Gastroesophageal sphincter (tissue), 4 donors: ENCODE measurements at regions not wholly inside any gene's neighbourhood (a gene's known extent, or its start where the extent isn't known, plus 50 kb on each side); places are given as distances from the start of the nearest gene placed in this dataset.

Source experiments
- ATAC-seq: fragments of 150-250 bp; one replicate; pipeline ENCODE4 v1.9.1; 2016; ENCODE audit warnings: mild to moderate bottlenecking, moderate library complexity
- H3K27ac ChIP-seq, 4 donors: fragments of 200-600 bp; sonication (generic) in 3 of 4; 1 replicate in 3 of 4; 2 replicates in 1 of 4; pipeline ENCODE4 v1.5.1; 2016 to 2019
- H3K27me3 ChIP-seq: fragments of 200-600 bp; sonication (generic); one replicate; pipeline ENCODE4 v1.5.1; 2019
- H3K36me3 ChIP-seq, 2 donors: fragments of 200-600 bp; sonication (generic); one replicate each; pipeline ENCODE4 v1.5.1; 2019; ENCODE audit warnings: control low read depth in 1 of 2
- H3K4me1 ChIP-seq, 3 donors: fragments of 200-600 bp; sonication (generic); 1 replicate in 2 of 3; 2 replicates in 1 of 3; pipeline ENCODE4 v1.5.1; 2016 to 2019; ENCODE audit warnings: control low read depth in 2 of 3
- H3K4me3 ChIP-seq, 2 donors: fragments of 200-600 bp; sonication (generic); one replicate each; pipeline ENCODE4 v1.5.1; 2019; ENCODE audit warnings: mild to moderate bottlenecking in 1 of 2, moderate library complexity in 1 of 2
- H3K9me3 ChIP-seq, 3 donors: fragments of 200-600 bp; sonication (generic); one replicate each; pipeline ENCODE4 v1.5.1; 2017 to 2019; ENCODE audit warnings: control low read depth in 2 of 3
- EP300 ChIP-seq: sonication (generic); formaldehyde crosslinking; IDR thresholded peaks from one replicate; pipeline ENCODE4 v1.6.1; 2017; ENCODE audit warnings: antibody characterized with exemption, mild to moderate bottlenecking
- POLR2A ChIP-seq, 2 donors: fragments of 450-650 bp; IDR thresholded peaks; one replicate each; pipeline ENCODE4 v1.6.1; 2017; ENCODE audit warnings: antibody characterized with exemption in 2 of 2, mild to moderate bottlenecking in 2 of 2, moderate library complexity in 1 of 2
- POLR2AphosphoS5 ChIP-seq: sonication (generic); formaldehyde crosslinking; IDR thresholded peaks from one replicate; pipeline ENCODE4 v1.6.1; 2017; ENCODE audit warnings: antibody characterized with exemption
- WGBS, 2 donors: methylation state at CpG; one replicate each; pipeline ENCODE4 v1.1.5; 2018; ENCODE audit warnings: low coverage in 1 of 2; 5-methylcytosine and 5-hydroxymethylcytosine counted together
- TF ChIP-seq, protein P1 (sequence below), 4 experiments: fragments of 200-600 bp in 2 of 4; fragments of 450-650 bp in 2 of 4; sonication (generic) in 1 of 4; IDR thresholded peaks; one replicate each; pipeline ENCODE4 v1.5.1; 2017 to 2019; ENCODE audit warnings: antibody characterized with exemption in 4 of 4, mild to moderate bottlenecking in 2 of 4, moderate library complexity in 2 of 4

DNA sequence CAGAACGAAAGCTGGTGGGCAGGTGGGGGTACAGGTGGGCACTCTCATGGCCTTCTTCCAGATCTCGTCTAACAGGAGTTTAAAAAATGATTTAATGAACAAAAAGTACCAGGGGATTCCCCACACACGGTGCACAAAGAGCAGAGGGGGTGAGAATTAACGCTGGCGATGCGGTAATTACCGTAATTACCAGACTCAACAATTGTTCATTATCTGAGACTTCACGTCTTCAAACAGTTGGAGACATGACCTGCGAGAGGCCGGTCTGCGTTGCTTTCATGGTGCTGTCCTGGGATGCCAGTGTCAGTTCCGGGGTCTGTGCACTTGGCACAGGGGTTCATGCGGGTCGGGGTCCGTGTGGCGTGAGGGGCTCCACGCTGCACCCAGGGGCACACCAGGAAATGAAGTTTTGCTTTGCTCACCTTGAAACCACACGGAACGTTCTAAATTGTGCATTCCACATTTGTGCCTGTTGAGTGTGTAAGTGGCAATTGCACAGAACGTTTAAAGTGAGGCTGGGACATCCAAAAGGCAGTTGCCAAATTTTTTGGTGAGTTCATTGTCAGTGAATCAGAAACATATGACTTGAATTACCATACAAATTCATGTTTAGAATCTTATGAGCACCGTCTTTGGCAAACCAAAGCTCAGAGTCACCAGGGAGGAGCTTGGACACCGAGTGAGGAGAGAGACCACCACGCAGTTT lies 256.4 kb upstream of the IRX1 start:
- WGBS, 2 donors: 78 to 79% methylated on average over 11 of the region's 23 CpGs
- no peaks in the 10 kb centered on the region for H3K36me3 ChIP-seq
- peaks cover 7% of the 10 kb centered on the region for H3K27me3 ChIP-seq
- no peak overlapping the region for H3K4me3 ChIP-seq
- no peak for TF ChIP-seq EP300
- TF ChIP-seq POLR2A (IDR thresholded peaks at IDR 0.05): no peak
- TF ChIP-seq POLR2AphosphoS5: no peak
- TF ChIP-seq, protein P1, sequence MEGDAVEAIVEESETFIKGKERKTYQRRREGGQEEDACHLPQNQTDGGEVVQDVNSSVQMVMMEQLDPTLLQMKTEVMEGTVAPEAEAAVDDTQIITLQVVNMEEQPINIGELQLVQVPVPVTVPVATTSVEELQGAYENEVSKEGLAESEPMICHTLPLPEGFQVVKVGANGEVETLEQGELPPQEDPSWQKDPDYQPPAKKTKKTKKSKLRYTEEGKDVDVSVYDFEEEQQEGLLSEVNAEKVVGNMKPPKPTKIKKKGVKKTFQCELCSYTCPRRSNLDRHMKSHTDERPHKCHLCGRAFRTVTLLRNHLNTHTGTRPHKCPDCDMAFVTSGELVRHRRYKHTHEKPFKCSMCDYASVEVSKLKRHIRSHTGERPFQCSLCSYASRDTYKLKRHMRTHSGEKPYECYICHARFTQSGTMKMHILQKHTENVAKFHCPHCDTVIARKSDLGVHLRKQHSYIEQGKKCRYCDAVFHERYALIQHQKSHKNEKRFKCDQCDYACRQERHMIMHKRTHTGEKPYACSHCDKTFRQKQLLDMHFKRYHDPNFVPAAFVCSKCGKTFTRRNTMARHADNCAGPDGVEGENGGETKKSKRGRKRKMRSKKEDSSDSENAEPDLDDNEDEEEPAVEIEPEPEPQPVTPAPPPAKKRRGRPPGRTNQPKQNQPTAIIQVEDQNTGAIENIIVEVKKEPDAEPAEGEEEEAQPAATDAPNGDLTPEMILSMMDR (IDR thresholded peaks at IDR 0.05): no peak
- no peak overlapping the region for H3K27ac ChIP-seq
- ATAC-seq: no peak
- H3K4me1 ChIP-seq: no peaks in the 10 kb centered on the region
- no peaks in the 10 kb centered on the region for H3K9me3 ChIP-seq

DNA sequence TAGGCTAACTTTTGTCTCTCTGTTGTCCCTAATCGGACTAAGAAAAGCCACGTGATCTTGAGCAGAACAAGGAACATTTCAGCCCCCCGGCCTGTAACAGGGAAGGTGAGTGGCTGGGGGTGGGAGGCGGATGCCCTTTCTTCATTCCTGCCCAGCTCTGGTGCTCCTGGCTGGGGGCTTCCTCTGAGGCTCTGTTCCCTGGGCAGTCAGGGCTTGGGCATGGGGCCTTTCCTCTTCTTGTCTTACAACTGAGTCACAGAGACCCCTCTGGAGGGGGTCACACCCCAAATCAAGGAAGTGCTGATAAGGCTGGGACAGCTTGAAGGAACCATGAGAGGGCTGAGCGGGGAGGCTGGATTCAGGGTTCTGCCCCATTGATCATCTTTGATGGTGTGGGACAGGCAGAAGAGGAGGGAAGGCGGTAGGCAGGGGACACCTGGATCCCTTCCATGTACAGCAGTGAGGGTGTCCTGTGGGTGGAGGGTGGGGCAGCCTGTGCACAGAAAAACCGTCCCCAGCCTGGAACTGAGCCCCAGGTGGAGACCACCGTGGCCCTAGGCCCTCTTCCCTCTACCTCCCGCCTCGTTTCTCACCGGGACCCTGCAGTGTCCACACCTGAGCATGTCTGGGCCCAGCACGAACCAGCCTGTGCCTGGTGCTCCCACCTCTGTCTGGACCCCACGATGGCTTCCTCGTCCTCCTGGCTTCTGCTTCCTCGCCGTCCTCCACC lies 257.7 kb upstream of the IRX1 start:
- H3K9me3 ChIP-seq: no peaks in the 10 kb centered on the region
- no peak for TF ChIP-seq POLR2A (IDR thresholded peaks at IDR 0.05)
- TF ChIP-seq EP300: no peak
- TF ChIP-seq, protein P1 (IDR thresholded peaks at IDR 0.05): no peak
- no peak for TF ChIP-seq POLR2AphosphoS5
- WGBS, 2 donors: 71 to 78% methylated on average over 3 to 7 of the region's 16 CpGs
- H3K4me3 ChIP-seq: no peak overlapping the region
- ATAC-seq: no peak
- no peak overlapping the region for H3K27ac ChIP-seq
- H3K27me3 ChIP-seq: peaks cover 3% of the 10 kb centered on the region
- H3K36me3 ChIP-seq: no peaks in the 10 kb centered on the region
- H3K4me1 ChIP-seq: no peaks in the 10 kb centered on the region

DNA sequence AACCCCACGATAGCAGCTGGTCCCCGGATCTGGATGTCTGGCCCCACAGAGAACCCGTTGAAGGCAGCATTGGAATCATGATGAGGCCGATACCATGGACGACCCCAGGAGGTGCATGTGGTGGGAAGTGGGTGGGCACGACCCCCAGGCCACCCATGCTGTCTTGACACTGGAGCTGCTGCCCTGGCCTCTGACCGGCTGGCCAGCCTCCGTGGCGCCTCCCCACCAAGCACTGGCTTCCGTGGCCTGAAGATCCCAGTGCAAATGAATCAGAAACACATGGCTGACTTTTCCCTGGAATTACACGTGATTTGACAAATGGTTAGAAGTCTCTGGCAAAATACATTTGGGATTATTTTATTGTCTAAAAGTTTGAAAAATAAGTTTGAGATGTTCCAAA lies 259.0 kb upstream of the IRX1 start:
- H3K27me3 ChIP-seq: peaks cover 3% of the 10 kb centered on the region
- no peak for ATAC-seq
- no peaks in the 10 kb centered on the region for H3K36me3 ChIP-seq
- no peak for TF ChIP-seq POLR2AphosphoS5
- TF ChIP-seq POLR2A (IDR thresholded peaks at IDR 0.05): no peak
- TF ChIP-seq EP300: no peak
- TF ChIP-seq, protein P1 (IDR thresholded peaks at IDR 0.05): no peak
- H3K4me1 ChIP-seq: no peaks in the 10 kb centered on the region
- 0 to 40% methylated on average over 1 to 2 of the region's 11 CpGs for WGBS, 2 donors
- no peak overlapping the region for H3K27ac ChIP-seq
- H3K9me3 ChIP-seq: no peaks in the 10 kb centered on the region
- no peak overlapping the region for H3K4me3 ChIP-seq

DNA sequence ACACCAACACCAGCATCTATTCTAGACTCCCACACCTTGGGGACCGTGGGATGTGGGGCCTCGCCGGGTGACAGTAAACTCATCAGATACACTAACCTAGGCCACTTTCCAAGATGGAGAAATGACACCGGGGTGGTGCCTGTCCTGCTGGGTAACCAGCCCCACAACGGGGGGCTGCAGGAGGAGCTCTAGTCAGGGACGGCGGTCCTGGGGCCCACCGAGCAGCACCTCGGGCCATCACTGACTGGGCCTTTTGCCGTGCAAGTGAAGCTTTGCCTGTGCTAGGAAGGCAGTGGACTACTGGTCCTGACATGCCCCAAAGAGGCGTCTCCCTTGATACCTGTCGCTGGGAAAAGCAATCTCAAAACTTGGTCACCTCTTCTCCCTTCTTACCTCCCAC lies 260.3 kb upstream of the IRX1 start:
- no peak overlapping the region for H3K27ac ChIP-seq
- no peaks in the 10 kb centered on the region for H3K36me3 ChIP-seq
- no peaks in the 10 kb centered on the region for H3K9me3 ChIP-seq
- WGBS, 2 donors: 100% methylated on average over 2 of the region's 12 CpGs; no CpG with 5 or more reads in 1 of the 2 donors
- no peaks in the 10 kb centered on the region for H3K4me1 ChIP-seq
- H3K27me3 ChIP-seq: peaks cover 3% of the 10 kb centered on the region
- no peak for ATAC-seq
- TF ChIP-seq POLR2AphosphoS5 (no peak), EP300 (no peak), POLR2A (IDR thresholded peaks at IDR 0.05) (no peak)
- TF ChIP-seq, protein P1 (IDR thresholded peaks at IDR 0.05): no peak
- H3K4me3 ChIP-seq: no peak overlapping the region

DNA sequence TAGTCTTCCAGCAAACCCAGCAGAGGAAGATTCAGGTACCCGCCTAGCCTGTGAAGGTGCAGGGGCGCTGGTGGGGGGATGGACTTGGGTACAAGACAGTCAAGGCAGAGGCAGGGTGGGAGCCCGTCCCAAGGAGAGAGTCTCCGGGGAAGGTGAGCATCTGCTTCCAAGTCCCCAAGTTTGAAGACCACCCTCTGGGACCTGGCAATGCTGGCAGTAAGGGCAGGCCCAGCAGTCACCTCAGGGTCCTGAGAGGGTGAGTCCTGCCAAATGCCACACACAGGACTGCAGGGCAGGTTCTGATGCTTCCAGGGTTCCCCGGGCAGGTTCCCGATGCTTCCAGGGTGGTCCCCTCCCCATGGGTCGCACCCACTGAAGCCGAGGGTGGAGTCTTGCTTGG lies 261.8 kb upstream of the IRX1 start:
- Histone ChIP-seq H3K36me3 (no peaks in the 10 kb centered on the region), H3K27ac (no peak overlapping the region), H3K4me3 (no peak overlapping the region), H3K9me3 (peaks cover 0 to under 1% (median 0%) of the 10 kb centered on the region in 3 donors), H3K4me1 (no peaks in the 10 kb centered on the region), H3K27me3 (peaks cover 9% of the 10 kb centered on the region)
- TF ChIP-seq POLR2AphosphoS5: no peak
- TF ChIP-seq, protein P1 (IDR thresholded peaks at IDR 0.05): no peak
- no peak for TF ChIP-seq EP300
- no peak for TF ChIP-seq POLR2A (IDR thresholded peaks at IDR 0.05)
- no peak for ATAC-seq
- WGBS, 2 donors: 54 to 92% methylated on average over 4 of the region's 8 CpGs
